ENCODE measurements at regions not wholly inside any gene's neighbourhood (a gene's known extent, or its start where the extent isn't known, plus 50 kb on each side); places are given as distances from the start of the nearest gene placed in this dataset.

DNA sequence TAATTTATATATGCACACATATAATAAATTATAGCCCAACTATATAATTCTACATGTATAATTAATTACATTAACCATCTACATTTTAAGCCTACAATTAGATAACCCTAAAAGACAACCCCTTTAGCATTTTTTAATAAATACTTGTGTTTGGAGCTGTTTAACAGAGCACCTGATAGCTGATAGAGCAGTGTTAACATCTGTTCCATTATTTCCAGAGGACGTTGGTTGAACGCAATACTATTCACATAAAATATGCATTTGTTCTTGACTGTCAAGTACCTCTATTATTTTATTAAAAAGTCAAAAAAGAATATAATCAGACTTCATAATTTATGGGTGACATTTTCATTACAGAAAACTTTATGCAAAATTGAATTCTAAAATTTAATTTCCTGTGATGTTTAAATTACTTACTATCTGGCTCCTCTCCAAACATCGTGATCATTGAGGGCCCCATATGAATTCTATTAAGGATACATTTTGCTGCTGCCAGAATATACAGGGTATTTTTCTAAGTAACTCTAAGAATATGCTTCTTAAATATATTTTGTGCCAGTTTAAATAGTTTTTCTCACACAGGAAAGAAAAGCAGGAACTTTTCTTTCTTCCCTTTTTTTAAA, 234.3 kb downstream of the SHOX2 start:
- Histone ChIP-seq H3F3A (ENCODE audit: insufficient read depth, low read length) (no peaks in the 10 kb centered on the region), H3K9me3 (ENCODE audit: low read length) (no peaks in the 10 kb centered on the region), H3K79me2 (ENCODE audit: insufficient read depth, low read length) (no peaks in the 10 kb centered on the region), H3K9ac (ENCODE audit: low read length) (no peak overlapping the region), H3K4me3 (ENCODE audit: low read depth, low read length, poor library complexity, severe bottlenecking) (no peak overlapping the region), H3K27me3 (ENCODE audit: insufficient read depth, low read length) (no peaks in the 10 kb centered on the region), H4K20me1 (ENCODE audit: insufficient read depth, low read length) (no peaks in the 10 kb centered on the region), H3K4me2 (ENCODE audit: low read length) (no peak overlapping the region), H3K9me2 (ENCODE audit: low read depth, low read length) (no peaks in the 10 kb centered on the region), H3K27ac (ENCODE audit: low read depth, low read length, poor library complexity, severe bottlenecking) (no peak overlapping the region), H3K36me3 (ENCODE audit: insufficient read depth, low read length) (no peaks in the 10 kb centered on the region), H3K4me1 (ENCODE audit: insufficient read depth, low read length, severe bottlenecking) (no peaks in the 10 kb centered on the region), H2AFZ (ENCODE audit: low read length) (no peak overlapping the region)
- TF ChIP-seq, protein P1, sequence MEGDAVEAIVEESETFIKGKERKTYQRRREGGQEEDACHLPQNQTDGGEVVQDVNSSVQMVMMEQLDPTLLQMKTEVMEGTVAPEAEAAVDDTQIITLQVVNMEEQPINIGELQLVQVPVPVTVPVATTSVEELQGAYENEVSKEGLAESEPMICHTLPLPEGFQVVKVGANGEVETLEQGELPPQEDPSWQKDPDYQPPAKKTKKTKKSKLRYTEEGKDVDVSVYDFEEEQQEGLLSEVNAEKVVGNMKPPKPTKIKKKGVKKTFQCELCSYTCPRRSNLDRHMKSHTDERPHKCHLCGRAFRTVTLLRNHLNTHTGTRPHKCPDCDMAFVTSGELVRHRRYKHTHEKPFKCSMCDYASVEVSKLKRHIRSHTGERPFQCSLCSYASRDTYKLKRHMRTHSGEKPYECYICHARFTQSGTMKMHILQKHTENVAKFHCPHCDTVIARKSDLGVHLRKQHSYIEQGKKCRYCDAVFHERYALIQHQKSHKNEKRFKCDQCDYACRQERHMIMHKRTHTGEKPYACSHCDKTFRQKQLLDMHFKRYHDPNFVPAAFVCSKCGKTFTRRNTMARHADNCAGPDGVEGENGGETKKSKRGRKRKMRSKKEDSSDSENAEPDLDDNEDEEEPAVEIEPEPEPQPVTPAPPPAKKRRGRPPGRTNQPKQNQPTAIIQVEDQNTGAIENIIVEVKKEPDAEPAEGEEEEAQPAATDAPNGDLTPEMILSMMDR (IDR thresholded peaks at IDR 0.05; ENCODE audit: low read length): no peak
- no peak for TF ChIP-seq EZH2 (IDR thresholded peaks at IDR 0.05; ENCODE audit: borderline replicate concordance, low read length)

DNA sequence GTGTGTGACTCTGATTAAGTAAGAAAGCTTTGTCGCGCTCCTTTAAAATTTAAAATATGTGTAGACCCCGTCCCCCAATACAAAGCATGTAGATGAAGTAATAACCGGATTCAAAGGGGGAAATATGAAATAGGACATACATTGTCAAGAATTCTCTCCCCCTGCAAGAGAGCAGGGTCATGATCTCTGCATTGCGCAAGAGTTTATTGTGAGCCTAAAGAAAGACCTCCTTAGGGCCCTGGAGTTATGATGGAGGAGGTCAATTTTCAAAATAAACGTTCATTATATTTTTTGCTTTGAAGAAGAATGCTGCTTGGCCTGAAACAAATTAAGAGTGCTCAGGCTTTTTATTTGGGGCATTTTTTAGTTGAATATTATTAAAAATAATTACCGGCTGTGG, 235.0 kb downstream of the SHOX2 start:
- Histone ChIP-seq H3F3A (ENCODE audit: insufficient read depth, low read length) (no peaks in the 10 kb centered on the region), H3K9me3 (ENCODE audit: low read length) (no peaks in the 10 kb centered on the region), H2AFZ (ENCODE audit: low read length) (no peak overlapping the region), H3K27ac (ENCODE audit: low read depth, low read length, poor library complexity, severe bottlenecking) (no peak overlapping the region), H3K79me2 (ENCODE audit: insufficient read depth, low read length) (no peaks in the 10 kb centered on the region), H3K4me1 (ENCODE audit: insufficient read depth, low read length, severe bottlenecking) (no peaks in the 10 kb centered on the region), H3K4me2 (ENCODE audit: low read length) (no peak overlapping the region), H3K36me3 (ENCODE audit: insufficient read depth, low read length) (no peaks in the 10 kb centered on the region), H3K9me2 (ENCODE audit: low read depth, low read length) (no peaks in the 10 kb centered on the region), H3K27me3 (ENCODE audit: insufficient read depth, low read length) (no peaks in the 10 kb centered on the region), H4K20me1 (ENCODE audit: insufficient read depth, low read length) (no peaks in the 10 kb centered on the region), H3K4me3 (ENCODE audit: low read depth, low read length, poor library complexity, severe bottlenecking) (no peak overlapping the region), H3K9ac (ENCODE audit: low read length) (no peak overlapping the region)
- TF ChIP-seq, protein P1 (IDR thresholded peaks at IDR 0.05; ENCODE audit: low read length): no peak
- no peak for TF ChIP-seq EZH2 (IDR thresholded peaks at IDR 0.05; ENCODE audit: borderline replicate concordance, low read length)

DNA sequence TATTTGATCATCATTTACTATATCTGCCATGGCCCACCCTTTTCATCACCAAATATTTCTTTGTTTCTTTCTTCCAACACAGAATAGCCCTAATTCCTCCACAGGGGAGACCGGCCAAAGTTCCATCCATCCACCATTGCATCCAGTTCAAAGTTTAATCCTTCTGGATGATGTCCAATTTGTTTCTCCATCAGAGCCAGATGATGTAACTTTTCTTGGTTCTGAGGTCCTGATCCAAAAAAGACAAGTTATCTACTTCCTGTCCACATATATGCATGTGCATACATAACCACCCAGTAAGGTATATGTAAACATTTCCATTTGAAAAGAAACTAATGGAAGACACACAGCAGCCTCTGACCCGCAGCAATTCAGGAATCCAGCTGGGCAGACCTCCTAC, 237.3 kb downstream of the SHOX2 start:
- Histone ChIP-seq H3K4me3 (ENCODE audit: low read depth, low read length, poor library complexity, severe bottlenecking) (no peak overlapping the region), H3K27me3 (ENCODE audit: insufficient read depth, low read length) (no peaks in the 10 kb centered on the region), H3F3A (ENCODE audit: insufficient read depth, low read length) (no peaks in the 10 kb centered on the region), H3K4me2 (ENCODE audit: low read length) (no peak overlapping the region), H3K9ac (ENCODE audit: low read length) (no peak overlapping the region), H3K9me3 (ENCODE audit: low read length) (no peaks in the 10 kb centered on the region), H3K4me1 (ENCODE audit: insufficient read depth, low read length, severe bottlenecking) (no peaks in the 10 kb centered on the region), H2AFZ (ENCODE audit: low read length) (no peak overlapping the region), H3K9me2 (ENCODE audit: low read depth, low read length) (no peaks in the 10 kb centered on the region), H3K36me3 (ENCODE audit: insufficient read depth, low read length) (no peaks in the 10 kb centered on the region), H3K27ac (ENCODE audit: low read depth, low read length, poor library complexity, severe bottlenecking) (no peak overlapping the region), H3K79me2 (ENCODE audit: insufficient read depth, low read length) (no peaks in the 10 kb centered on the region), H4K20me1 (ENCODE audit: insufficient read depth, low read length) (no peaks in the 10 kb centered on the region)
- TF ChIP-seq, protein P1 (IDR thresholded peaks at IDR 0.05; ENCODE audit: low read length): no peak
- no peak for TF ChIP-seq EZH2 (IDR thresholded peaks at IDR 0.05; ENCODE audit: borderline replicate concordance, low read length)
